ENCODE measurements at regions not wholly inside any gene's neighbourhood (a gene's known extent, or its start where the extent isn't known, plus 50 kb on each side); places are given as distances from the start of the nearest gene placed in this dataset.

DNA sequence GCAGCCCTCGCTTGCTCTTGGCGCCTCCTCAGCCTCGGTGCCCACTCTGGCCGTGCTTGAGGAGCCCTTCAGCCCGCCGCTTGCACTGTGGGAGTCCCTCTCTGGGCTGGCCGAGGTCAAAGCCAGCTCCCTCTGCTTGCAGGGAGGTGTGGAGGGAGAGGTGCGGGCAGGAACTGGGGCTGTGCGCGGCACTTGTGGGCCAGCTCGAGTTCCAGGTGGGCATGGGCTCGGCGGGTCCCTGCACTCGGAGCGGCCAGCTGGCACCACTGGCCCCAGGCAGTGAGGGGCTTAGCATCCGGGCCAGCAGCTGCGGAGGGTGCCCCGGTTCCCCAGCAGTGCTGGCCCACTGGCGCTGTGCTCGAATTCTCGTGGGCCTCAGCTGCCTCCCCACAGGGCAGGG is 152.1 kb upstream of the SEMA3C start:
- TF ChIP-seq POLR2AphosphoS5 (IDR thresholded peaks at IDR 0.05; ENCODE audit: low read depth, low read length) (no peak), TAF1 (IDR thresholded peaks at IDR 0.05; ENCODE audit: borderline replicate concordance, insufficient read depth, low read length) (no peak), FOXP2 (optimal IDR thresholded peaks at IDR 0.05; ENCODE audit: borderline replicate concordance, extremely low read depth, extremely low read length, insufficient read depth) (no peak), SIN3A (IDR thresholded peaks at IDR 0.05; ENCODE audit: borderline replicate concordance, insufficient read depth, low read length) (no peak)
- TF ChIP-seq, protein P1, sequence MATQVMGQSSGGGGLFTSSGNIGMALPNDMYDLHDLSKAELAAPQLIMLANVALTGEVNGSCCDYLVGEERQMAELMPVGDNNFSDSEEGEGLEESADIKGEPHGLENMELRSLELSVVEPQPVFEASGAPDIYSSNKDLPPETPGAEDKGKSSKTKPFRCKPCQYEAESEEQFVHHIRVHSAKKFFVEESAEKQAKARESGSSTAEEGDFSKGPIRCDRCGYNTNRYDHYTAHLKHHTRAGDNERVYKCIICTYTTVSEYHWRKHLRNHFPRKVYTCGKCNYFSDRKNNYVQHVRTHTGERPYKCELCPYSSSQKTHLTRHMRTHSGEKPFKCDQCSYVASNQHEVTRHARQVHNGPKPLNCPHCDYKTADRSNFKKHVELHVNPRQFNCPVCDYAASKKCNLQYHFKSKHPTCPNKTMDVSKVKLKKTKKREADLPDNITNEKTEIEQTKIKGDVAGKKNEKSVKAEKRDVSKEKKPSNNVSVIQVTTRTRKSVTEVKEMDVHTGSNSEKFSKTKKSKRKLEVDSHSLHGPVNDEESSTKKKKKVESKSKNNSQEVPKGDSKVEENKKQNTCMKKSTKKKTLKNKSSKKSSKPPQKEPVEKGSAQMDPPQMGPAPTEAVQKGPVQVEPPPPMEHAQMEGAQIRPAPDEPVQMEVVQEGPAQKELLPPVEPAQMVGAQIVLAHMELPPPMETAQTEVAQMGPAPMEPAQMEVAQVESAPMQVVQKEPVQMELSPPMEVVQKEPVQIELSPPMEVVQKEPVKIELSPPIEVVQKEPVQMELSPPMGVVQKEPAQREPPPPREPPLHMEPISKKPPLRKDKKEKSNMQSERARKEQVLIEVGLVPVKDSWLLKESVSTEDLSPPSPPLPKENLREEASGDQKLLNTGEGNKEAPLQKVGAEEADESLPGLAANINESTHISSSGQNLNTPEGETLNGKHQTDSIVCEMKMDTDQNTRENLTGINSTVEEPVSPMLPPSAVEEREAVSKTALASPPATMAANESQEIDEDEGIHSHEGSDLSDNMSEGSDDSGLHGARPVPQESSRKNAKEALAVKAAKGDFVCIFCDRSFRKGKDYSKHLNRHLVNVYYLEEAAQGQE (IDR thresholded peaks at IDR 0.05; ENCODE audit: insufficient read depth in 1 of 2, low read depth in 2 of 2, low read length in 2 of 2), result no peak

All from PFSK-1 (cell line).